ENCODE measurements at regions not wholly inside any gene's neighbourhood (a gene's known extent, or its start where the extent isn't known, plus 50 kb on each side); places are given as distances from the start of the nearest gene placed in this dataset.

DNA sequence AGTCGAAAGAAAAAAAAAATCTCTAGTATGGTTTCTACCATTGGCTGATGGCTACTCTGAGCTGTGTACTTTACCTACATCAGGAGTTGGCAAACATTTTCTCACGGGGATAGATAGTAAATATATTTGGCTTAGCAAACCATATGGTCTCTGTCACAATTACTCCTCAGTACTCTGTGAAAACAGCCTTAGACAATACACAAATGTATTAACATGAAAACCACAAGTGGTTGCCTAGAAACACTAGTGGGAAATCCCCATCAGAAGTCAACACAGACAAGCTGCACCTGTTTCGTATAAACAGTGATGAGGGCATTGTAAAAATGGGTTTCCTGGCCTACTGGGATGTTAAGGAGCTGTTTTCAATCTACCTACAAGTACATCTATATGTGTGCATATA, 84.6 kb upstream of the NAV3 start:
- TF ChIP-seq ZNF555 (tag by site-specific recombination; conservative IDR thresholded peaks at IDR 0.05) (no peak), ZNF2 (tag by site-specific recombination; IDR thresholded peaks at IDR 0.05) (no peak), ZNF544 (tag by site-specific recombination; IDR thresholded peaks at IDR 0.05) (no peak), KLF7 (tag by site-specific recombination; IDR thresholded peaks at IDR 0.05; ENCODE audit: borderline replicate concordance) (no peak), SCRT2 (tag by site-specific recombination; IDR thresholded peaks at IDR 0.05) (no peak), PRDM1 (tag by site-specific recombination; IDR thresholded peaks at IDR 0.05) (no peak)
- TF ChIP-seq, protein P1, sequence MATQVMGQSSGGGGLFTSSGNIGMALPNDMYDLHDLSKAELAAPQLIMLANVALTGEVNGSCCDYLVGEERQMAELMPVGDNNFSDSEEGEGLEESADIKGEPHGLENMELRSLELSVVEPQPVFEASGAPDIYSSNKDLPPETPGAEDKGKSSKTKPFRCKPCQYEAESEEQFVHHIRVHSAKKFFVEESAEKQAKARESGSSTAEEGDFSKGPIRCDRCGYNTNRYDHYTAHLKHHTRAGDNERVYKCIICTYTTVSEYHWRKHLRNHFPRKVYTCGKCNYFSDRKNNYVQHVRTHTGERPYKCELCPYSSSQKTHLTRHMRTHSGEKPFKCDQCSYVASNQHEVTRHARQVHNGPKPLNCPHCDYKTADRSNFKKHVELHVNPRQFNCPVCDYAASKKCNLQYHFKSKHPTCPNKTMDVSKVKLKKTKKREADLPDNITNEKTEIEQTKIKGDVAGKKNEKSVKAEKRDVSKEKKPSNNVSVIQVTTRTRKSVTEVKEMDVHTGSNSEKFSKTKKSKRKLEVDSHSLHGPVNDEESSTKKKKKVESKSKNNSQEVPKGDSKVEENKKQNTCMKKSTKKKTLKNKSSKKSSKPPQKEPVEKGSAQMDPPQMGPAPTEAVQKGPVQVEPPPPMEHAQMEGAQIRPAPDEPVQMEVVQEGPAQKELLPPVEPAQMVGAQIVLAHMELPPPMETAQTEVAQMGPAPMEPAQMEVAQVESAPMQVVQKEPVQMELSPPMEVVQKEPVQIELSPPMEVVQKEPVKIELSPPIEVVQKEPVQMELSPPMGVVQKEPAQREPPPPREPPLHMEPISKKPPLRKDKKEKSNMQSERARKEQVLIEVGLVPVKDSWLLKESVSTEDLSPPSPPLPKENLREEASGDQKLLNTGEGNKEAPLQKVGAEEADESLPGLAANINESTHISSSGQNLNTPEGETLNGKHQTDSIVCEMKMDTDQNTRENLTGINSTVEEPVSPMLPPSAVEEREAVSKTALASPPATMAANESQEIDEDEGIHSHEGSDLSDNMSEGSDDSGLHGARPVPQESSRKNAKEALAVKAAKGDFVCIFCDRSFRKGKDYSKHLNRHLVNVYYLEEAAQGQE (tag by site-specific recombination; IDR thresholded peaks at IDR 0.05) = no peak
- TF ChIP-seq, protein P2, sequence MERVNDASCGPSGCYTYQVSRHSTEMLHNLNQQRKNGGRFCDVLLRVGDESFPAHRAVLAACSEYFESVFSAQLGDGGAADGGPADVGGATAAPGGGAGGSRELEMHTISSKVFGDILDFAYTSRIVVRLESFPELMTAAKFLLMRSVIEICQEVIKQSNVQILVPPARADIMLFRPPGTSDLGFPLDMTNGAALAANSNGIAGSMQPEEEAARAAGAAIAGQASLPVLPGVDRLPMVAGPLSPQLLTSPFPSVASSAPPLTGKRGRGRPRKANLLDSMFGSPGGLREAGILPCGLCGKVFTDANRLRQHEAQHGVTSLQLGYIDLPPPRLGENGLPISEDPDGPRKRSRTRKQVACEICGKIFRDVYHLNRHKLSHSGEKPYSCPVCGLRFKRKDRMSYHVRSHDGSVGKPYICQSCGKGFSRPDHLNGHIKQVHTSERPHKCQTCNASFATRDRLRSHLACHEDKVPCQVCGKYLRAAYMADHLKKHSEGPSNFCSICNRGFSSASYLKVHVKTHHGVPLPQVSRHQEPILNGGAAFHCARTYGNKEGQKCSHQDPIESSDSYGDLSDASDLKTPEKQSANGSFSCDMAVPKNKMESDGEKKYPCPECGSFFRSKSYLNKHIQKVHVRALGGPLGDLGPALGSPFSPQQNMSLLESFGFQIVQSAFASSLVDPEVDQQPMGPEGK (tag by site-specific recombination; IDR thresholded peaks at IDR 0.05) = no peak
- TF ChIP-seq, protein P3, sequence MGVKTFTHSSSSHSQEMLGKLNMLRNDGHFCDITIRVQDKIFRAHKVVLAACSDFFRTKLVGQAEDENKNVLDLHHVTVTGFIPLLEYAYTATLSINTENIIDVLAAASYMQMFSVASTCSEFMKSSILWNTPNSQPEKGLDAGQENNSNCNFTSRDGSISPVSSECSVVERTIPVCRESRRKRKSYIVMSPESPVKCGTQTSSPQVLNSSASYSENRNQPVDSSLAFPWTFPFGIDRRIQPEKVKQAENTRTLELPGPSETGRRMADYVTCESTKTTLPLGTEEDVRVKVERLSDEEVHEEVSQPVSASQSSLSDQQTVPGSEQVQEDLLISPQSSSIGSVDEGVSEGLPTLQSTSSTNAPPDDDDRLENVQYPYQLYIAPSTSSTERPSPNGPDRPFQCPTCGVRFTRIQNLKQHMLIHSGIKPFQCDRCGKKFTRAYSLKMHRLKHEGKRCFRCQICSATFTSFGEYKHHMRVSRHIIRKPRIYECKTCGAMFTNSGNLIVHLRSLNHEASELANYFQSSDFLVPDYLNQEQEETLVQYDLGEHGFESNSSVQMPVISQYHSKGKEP (tag by site-specific recombination; IDR thresholded peaks at IDR 0.05) = no peak
- TF ChIP-seq, protein P4, sequence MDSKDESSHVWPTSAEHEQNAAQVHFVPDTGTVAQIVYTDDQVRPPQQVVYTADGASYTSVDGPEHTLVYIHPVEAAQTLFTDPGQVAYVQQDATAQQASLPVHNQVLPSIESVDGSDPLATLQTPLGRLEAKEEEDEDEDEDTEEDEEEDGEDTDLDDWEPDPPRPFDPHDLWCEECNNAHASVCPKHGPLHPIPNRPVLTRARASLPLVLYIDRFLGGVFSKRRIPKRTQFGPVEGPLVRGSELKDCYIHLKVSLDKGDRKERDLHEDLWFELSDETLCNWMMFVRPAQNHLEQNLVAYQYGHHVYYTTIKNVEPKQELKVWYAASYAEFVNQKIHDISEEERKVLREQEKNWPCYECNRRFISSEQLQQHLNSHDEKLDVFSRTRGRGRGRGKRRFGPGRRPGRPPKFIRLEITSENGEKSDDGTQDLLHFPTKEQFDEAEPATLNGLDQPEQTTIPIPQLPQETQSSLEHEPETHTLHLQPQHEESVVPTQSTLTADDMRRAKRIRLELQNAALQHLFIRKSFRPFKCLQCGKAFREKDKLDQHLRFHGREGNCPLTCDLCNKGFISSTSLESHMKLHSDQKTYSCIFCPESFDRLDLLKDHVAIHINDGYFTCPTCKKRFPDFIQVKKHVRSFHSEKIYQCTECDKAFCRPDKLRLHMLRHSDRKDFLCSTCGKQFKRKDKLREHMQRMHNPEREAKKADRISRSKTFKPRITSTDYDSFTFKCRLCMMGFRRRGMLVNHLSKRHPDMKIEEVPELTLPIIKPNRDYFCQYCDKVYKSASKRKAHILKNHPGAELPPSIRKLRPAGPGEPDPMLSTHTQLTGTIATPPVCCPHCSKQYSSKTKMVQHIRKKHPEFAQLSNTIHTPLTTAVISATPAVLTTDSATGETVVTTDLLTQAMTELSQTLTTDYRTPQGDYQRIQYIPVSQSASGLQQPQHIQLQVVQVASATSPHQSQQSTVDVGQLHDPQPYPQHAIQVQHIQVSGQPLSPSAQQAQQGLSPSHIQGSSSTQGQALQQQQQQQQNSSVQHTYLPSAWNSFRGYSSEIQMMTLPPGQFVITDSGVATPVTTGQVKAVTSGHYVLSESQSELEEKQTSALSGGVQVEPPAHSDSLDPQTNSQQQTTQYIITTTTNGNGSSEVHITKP (tag by site-specific recombination; IDR thresholded peaks at IDR 0.05) = no peak
- TF ChIP-seq, protein P5, sequence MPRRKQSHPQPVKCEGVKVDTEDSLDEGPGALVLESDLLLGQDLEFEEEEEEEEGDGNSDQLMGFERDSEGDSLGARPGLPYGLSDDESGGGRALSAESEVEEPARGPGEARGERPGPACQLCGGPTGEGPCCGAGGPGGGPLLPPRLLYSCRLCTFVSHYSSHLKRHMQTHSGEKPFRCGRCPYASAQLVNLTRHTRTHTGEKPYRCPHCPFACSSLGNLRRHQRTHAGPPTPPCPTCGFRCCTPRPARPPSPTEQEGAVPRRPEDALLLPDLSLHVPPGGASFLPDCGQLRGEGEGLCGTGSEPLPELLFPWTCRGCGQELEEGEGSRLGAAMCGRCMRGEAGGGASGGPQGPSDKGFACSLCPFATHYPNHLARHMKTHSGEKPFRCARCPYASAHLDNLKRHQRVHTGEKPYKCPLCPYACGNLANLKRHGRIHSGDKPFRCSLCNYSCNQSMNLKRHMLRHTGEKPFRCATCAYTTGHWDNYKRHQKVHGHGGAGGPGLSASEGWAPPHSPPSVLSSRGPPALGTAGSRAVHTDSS (tag by site-specific recombination; IDR thresholded peaks at IDR 0.05) = no peak
- TF ChIP-seq, protein P6, sequence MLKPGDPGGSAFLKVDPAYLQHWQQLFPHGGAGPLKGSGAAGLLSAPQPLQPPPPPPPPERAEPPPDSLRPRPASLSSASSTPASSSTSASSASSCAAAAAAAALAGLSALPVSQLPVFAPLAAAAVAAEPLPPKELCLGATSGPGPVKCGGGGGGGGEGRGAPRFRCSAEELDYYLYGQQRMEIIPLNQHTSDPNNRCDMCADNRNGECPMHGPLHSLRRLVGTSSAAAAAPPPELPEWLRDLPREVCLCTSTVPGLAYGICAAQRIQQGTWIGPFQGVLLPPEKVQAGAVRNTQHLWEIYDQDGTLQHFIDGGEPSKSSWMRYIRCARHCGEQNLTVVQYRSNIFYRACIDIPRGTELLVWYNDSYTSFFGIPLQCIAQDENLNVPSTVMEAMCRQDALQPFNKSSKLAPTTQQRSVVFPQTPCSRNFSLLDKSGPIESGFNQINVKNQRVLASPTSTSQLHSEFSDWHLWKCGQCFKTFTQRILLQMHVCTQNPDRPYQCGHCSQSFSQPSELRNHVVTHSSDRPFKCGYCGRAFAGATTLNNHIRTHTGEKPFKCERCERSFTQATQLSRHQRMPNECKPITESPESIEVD (tag by site-specific recombination; IDR thresholded peaks at IDR 0.05) = no peak
- TF ChIP-seq, protein P7, sequence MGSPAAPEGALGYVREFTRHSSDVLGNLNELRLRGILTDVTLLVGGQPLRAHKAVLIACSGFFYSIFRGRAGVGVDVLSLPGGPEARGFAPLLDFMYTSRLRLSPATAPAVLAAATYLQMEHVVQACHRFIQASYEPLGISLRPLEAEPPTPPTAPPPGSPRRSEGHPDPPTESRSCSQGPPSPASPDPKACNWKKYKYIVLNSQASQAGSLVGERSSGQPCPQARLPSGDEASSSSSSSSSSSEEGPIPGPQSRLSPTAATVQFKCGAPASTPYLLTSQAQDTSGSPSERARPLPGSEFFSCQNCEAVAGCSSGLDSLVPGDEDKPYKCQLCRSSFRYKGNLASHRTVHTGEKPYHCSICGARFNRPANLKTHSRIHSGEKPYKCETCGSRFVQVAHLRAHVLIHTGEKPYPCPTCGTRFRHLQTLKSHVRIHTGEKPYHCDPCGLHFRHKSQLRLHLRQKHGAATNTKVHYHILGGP (tag by site-specific recombination; IDR thresholded peaks at IDR 0.05) = no peak
- TF ChIP-seq, protein P8, sequence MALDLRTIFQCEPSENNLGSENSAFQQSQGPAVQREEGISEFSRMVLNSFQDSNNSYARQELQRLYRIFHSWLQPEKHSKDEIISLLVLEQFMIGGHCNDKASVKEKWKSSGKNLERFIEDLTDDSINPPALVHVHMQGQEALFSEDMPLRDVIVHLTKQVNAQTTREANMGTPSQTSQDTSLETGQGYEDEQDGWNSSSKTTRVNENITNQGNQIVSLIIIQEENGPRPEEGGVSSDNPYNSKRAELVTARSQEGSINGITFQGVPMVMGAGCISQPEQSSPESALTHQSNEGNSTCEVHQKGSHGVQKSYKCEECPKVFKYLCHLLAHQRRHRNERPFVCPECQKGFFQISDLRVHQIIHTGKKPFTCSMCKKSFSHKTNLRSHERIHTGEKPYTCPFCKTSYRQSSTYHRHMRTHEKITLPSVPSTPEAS (tag by site-specific recombination; IDR thresholded peaks at IDR 0.05) = no peak
- Histone ChIP-seq H3K4me1 (ENCODE audit: control insufficient read depth, insufficient read depth, low read length) (0 out of 2 replicates have a peak, but pooled peaks cover 2% of the 10 kb centered on the region), H3K27ac (ENCODE audit: extremely low read depth, low read depth, low read length) (no peak overlapping the region), H3K4me3 (ENCODE audit: low read depth, low read length) (no peak overlapping the region), H3K36me3 (ENCODE audit: control insufficient read depth in 2 of 2, insufficient read depth in 1 of 2, low read length in 2 of 2) (no peaks in the 10 kb centered on the region), H3K9me3 (ENCODE audit: control insufficient read depth, insufficient read depth, low read depth, low read length) (no peaks in the 10 kb centered on the region)
- CTCF ChIA-PET = interaction anchor here (1.3 kb wide), 1 partner anchor 180 kb away, joined by 6 read pairs; no protein-coding TSS in a partner anchor
- POLR2A ChIA-PET = no interaction called here

Data from HEK293 (cell line).